GM12891 (cell line): ENCODE measurements at regions not wholly inside any gene's neighbourhood (a gene's known extent, or its start where the extent isn't known, plus 50 kb on each side); places are given as distances from the start of the nearest gene placed in this dataset.

Experiments used
- POLR2A ChIP-seq: IDR thresholded peaks from 2 replicates; pipeline ENCODE4 v1.6.1; 2011; ENCODE audit warnings: low read depth, low read length, control low read depth
- POLR2AphosphoS5 ChIP-seq: IDR thresholded peaks from 2 replicates; pipeline ENCODE4 v1.6.1; 2011; ENCODE audit warnings: low read depth, low read length, control low read depth
- POU2F2 ChIP-seq: IDR thresholded peaks from 2 replicates; pipeline ENCODE4 v1.6.1; 2011; ENCODE audit warnings: low read depth, mild to moderate bottlenecking, control low read depth, low read length, moderate library complexity
- SPI1 ChIP-seq: IDR thresholded peaks from 2 replicates; pipeline ENCODE4 v1.6.1; 2011; ENCODE audit warnings: low read depth, low read length, control low read depth
- TAF1 ChIP-seq: IDR thresholded peaks from 2 replicates; pipeline ENCODE4 v1.6.1; 2011; ENCODE audit warnings: low read depth, low read length, control low read depth

DNA sequence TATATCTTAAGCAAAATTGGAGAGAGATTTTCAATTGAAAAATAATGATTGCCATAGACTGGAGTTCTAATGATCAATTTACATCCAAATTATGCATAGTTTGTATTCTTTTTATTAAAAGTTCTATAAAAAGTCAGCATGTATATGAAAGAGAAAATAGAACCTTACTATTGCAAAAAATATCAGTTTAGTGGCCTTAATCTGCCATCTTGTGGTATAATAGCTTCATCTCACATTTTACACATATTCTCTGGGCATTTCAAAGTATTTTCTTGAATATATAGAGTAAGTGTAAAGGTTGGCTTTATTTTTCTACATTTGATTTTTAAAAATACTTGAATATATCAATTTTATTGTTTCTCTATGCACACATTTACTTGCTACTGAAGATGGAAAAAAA lies 1858.6 kb upstream of the CDH9 start:
- TF ChIP-seq POLR2AphosphoS5, result no peak
- no peak for TF ChIP-seq TAF1
- TF ChIP-seq POLR2A, result no peak
- no peak for TF ChIP-seq SPI1
- TF ChIP-seq POU2F2, result no peak
